GM12873 (cell line): ENCODE measurements at regions not wholly inside any gene's neighbourhood (a gene's known extent, or its start where the extent isn't known, plus 50 kb on each side); places are given as distances from the start of the nearest gene placed in this dataset.

Source experiments
- TF ChIP-seq, protein P1 (sequence below): IDR thresholded peaks from 2 replicates; pipeline ENCODE4 v1.5.1; 2012; ENCODE audit warnings: low read depth, mild to moderate bottlenecking, moderate library complexity, low read length, control low read depth; ENCODE audit not compliant: insufficient read depth; ENCODE audit errors: missing control alignments

DNA sequence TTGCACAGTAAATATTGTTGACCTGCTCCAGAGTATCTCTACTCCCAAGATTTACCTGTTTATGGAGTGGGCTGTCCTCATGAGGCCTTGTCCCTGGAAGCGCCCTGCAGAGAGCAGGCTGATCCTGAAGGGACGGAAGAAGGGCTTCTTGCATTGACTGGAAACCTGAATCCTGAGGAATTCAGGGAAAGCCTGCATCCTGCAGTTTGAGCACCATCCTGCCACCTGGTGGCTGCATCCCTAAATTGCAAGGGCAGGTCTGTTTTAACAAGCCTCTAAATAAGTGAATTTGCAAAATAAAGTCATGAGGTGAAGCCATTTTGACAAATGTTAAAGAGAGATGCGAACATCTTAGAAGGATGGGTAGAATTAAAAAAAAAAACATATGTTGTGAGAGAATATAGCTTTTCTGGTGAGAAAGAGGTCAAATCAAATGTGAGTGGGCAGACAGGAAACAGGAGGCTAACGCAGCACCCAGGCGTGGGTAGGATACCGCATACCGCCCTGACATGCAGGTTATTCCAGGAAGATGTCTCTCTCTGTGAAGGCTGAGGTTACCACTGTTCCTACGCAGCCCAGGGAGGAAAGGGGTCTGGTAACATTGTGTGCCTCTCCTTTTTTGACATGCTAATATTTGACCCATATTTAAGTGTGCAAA is 754.9 kb downstream of the RNF144A start:
- TF ChIP-seq, protein P1, sequence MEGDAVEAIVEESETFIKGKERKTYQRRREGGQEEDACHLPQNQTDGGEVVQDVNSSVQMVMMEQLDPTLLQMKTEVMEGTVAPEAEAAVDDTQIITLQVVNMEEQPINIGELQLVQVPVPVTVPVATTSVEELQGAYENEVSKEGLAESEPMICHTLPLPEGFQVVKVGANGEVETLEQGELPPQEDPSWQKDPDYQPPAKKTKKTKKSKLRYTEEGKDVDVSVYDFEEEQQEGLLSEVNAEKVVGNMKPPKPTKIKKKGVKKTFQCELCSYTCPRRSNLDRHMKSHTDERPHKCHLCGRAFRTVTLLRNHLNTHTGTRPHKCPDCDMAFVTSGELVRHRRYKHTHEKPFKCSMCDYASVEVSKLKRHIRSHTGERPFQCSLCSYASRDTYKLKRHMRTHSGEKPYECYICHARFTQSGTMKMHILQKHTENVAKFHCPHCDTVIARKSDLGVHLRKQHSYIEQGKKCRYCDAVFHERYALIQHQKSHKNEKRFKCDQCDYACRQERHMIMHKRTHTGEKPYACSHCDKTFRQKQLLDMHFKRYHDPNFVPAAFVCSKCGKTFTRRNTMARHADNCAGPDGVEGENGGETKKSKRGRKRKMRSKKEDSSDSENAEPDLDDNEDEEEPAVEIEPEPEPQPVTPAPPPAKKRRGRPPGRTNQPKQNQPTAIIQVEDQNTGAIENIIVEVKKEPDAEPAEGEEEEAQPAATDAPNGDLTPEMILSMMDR: peak; percentile 82

DNA sequence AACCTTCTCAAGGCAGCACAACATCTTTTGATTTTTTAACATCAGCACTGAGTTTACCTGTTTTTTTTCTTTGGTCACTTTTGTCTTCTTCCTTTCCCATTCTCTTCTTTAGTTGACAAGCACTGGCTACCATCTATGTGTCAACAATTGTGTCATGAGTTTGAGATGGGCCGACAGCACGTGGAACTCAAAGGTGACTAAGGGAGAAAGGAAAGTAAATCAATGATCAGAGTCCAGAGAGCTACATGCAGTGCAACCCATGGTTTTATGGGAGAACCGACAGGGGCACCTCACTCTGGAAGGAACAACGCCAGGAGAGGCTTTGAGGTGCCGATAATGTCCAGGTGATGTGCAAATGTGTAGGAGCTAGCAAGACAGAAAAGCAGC is 755.5 kb downstream of the RNF144A start:
- TF ChIP-seq, protein P1: no peak

DNA sequence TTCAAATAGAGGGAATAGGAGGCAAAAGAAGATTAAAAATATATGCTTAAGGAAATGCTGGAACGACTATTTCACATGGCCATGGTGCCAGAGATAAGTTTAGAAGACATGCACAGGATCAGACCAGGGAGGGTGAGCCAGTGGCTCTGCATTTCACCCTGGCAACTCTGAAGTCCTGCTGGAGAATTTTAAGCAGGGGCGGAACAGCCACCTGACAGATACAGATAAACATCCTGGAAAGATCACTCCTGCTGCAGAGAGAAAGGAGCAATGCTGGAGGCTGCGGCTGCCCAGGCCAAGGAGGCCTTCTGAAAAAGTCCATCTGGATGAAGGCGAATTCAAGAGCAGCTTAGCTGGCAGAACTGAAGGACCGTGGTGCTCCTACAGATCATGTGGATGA is 755.9 kb downstream of the RNF144A start:
- TF ChIP-seq, protein P1: no peak

DNA sequence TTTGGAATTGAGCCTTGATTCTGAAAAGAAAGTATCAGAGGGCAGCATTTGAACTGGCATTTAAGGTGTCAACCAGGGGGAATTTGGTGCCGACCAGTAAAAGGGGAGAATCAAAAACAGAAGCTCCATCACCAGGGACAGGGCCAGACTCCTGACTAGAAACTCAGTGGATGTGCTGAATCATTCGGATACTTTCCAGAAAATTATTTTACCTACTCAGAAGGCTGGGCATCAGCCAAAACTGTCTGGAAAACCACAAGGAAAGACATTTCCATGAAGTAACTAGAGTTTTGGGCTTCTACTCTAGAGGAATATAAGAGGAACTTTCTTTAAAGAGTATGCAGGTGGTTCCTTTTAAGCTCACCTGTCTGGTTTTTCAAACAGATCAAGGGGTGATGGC is 756.6 kb downstream of the RNF144A start:
- TF ChIP-seq, protein P1: no peak

DNA sequence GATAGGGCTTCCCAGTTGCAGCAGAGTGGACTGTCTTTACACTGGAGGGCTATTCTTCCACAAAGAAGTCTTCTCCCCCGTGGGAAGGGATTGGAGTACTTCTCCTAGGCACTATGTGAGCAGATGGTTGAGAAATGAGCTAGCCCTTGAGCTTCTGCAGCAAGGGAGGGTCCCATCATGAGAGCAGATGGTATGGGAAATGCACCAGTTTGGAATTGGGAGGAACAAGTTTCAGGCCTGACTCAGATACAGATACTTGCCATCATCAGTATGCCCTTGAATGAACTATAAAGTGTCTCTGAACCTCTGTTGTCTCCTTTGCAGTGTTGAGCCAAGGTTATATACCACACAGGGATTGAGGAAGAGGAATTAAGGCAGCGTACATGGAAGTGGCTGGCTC is 757.4 kb downstream of the RNF144A start:
- TF ChIP-seq, protein P1: no peak

DNA sequence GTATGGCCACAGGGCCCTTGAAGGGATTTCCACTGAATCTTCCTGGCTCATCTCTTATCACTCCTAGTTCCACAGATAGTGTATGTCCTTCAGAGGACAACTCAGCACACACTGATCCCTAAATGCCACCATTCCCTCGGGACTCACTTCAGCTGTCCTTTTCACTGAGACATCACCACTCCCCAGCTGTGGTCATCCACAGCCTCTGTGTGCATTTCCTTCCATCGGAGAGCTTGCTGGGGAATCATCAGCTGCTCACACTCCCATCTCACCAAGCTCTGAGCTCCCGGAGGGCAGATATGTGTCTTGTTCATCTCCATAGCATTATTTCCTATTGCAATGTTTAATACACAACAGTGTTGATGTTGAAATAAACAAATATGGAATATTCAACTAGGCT is 759.5 kb downstream of the RNF144A start:
- TF ChIP-seq, protein P1: no peak

DNA sequence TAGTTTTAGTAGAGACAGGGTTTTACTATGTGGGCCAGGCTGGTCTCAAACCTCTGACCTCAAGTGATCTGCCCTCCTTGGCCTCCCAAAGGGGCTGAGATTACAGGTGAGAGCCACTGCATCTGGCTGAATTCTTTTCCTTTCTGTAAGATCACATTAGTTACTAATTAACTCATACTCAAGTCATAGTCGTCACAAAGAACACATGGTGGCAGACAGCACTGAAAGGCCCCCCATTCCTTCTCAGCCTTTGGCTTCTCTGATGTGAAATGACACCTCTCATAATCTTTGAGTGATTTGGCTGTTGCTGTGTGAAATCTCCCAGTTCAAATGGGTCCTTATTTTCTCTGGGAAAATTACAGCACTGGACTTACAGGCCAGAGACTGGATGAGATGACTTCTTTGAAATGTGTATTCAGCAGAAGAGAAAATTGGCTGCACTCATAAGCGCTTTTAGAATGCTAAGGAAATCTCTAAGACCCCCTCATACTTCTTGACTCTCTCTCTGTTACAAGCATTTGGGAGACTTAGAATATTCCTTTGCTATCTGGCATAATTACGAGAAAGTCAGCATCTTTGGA is 764.8 kb downstream of the RNF144A start:
- TF ChIP-seq, protein P1: no peak
